ENCODE measurements at regions not wholly inside any gene's neighbourhood (a gene's known extent, or its start where the extent isn't known, plus 50 kb on each side); places are given as distances from the start of the nearest gene placed in this dataset.

DNA sequence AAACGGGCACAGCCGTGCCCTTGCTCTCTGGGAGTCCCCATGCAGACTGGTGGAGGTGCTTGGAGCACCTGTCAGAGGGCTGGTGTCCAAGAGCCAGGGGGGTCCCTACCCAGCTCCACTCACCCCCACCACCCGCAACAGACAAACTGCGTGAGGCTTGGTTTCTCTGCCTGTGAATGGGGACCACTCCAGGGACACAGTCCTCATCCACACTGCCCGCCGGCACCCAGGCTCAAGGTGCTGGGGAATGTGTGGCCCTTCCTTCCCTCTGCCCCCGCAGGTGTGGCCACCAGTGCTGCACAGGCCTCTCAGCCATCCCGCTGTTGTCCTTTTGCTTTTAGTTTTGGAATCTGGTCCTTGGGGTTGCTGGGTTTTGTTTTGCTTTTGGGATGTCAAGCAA, 136.5 kb upstream of the ZNF236 start:
- Histone ChIP-seq H3K27ac (ENCODE audit: low read length) (no peak overlapping the region), H3K4me1 (ENCODE audit: control insufficient read depth, insufficient read depth, low read length) (peaks cover 11% of the 10 kb centered on the region), H3K27me3 (ENCODE audit: control insufficient read depth, insufficient read depth, low read length) (peaks cover 24% of the 10 kb centered on the region), H3K4me3 (ENCODE audit: low read depth in 2 of 2, low read length in 2 of 2) (no peak overlapping the region), H3K36me3 (ENCODE audit: control insufficient read depth, insufficient read depth, low read length) (no peaks in the 10 kb centered on the region), H3K9me3 (ENCODE audit: control insufficient read depth, insufficient read depth, low read depth, low read length) (no peaks in the 10 kb centered on the region)
- DNase-seq (ENCODE audit: low read depth, low spot score) (no peak), ATAC-seq (no peak)
- POLR2A ChIA-PET, result no interaction called here
- in situ Hi-C loops (cut with HindIII; ENCODE audit: low pct_unique_long_range_greater_than_20kb, low sequenced_read_pairs) (no loop called here), intact Hi-C loops (cut with micrococcal nuclease; ENCODE audit: unreplicated experiment) (loop anchor here (1.0 to 10.0 kb wide), 2 partner anchors 191 to 287 kb away; partner anchors contain the start of gene ZNF516)
- BruUV-seq (replicated peaks), result no TSS peak
- CTCF ChIA-PET, result no interaction called here
- TF ChIP-seq POLR2AphosphoS5 (IDR thresholded peaks at IDR 0.05; ENCODE audit: low read depth, low read length) (no peak), SIN3A (IDR thresholded peaks at IDR 0.05; ENCODE audit: borderline replicate concordance, insufficient read depth, low read depth, low read length) (no peak), TCF7L2 (IDR thresholded peaks at IDR 0.05; ENCODE audit: low read depth, low read length) (no peak)
- TF ChIP-seq, protein P1, sequence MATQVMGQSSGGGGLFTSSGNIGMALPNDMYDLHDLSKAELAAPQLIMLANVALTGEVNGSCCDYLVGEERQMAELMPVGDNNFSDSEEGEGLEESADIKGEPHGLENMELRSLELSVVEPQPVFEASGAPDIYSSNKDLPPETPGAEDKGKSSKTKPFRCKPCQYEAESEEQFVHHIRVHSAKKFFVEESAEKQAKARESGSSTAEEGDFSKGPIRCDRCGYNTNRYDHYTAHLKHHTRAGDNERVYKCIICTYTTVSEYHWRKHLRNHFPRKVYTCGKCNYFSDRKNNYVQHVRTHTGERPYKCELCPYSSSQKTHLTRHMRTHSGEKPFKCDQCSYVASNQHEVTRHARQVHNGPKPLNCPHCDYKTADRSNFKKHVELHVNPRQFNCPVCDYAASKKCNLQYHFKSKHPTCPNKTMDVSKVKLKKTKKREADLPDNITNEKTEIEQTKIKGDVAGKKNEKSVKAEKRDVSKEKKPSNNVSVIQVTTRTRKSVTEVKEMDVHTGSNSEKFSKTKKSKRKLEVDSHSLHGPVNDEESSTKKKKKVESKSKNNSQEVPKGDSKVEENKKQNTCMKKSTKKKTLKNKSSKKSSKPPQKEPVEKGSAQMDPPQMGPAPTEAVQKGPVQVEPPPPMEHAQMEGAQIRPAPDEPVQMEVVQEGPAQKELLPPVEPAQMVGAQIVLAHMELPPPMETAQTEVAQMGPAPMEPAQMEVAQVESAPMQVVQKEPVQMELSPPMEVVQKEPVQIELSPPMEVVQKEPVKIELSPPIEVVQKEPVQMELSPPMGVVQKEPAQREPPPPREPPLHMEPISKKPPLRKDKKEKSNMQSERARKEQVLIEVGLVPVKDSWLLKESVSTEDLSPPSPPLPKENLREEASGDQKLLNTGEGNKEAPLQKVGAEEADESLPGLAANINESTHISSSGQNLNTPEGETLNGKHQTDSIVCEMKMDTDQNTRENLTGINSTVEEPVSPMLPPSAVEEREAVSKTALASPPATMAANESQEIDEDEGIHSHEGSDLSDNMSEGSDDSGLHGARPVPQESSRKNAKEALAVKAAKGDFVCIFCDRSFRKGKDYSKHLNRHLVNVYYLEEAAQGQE (IDR thresholded peaks at IDR 0.05; ENCODE audit: insufficient read depth in 1 of 2, low read depth in 2 of 2, low read length in 1 of 2), result no peak
- TF ChIP-seq, protein P2, sequence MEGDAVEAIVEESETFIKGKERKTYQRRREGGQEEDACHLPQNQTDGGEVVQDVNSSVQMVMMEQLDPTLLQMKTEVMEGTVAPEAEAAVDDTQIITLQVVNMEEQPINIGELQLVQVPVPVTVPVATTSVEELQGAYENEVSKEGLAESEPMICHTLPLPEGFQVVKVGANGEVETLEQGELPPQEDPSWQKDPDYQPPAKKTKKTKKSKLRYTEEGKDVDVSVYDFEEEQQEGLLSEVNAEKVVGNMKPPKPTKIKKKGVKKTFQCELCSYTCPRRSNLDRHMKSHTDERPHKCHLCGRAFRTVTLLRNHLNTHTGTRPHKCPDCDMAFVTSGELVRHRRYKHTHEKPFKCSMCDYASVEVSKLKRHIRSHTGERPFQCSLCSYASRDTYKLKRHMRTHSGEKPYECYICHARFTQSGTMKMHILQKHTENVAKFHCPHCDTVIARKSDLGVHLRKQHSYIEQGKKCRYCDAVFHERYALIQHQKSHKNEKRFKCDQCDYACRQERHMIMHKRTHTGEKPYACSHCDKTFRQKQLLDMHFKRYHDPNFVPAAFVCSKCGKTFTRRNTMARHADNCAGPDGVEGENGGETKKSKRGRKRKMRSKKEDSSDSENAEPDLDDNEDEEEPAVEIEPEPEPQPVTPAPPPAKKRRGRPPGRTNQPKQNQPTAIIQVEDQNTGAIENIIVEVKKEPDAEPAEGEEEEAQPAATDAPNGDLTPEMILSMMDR (IDR thresholded peaks at IDR 0.05), result no peak

DNA sequence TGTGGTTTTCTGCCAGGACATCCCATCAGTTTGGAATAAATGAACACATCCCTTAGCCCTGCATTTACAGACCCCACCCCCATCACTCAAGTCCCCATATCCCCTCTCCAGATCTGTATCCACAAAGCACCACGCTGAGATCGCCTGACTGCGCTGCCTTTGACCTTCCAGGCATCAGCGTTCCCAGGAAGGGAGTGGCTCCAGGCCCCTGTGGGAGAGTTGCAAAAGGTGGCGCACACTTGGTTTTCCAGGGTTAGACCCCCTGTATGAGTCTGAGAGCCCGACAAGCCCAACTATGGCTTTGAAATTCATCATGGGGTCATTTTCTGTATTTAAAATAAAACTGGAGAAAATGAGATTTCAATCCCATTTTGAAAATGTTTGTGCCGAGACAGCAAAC, 137.0 kb upstream of the ZNF236 start:
- DNase-seq (ENCODE audit: low read depth, low spot score), result no peak
- no TSS peak for BruUV-seq (replicated peaks)
- ChIA-PET CTCF (interaction anchor here (0.6 to 0.7 kb wide), 2 partner anchors 10 to 135 kb away, joined by 3 read pairs; no protein-coding TSS in a partner anchor), POLR2A (no interaction called here)
- TF ChIP-seq POLR2AphosphoS5 (IDR thresholded peaks at IDR 0.05; ENCODE audit: low read depth, low read length), result no peak
- TF ChIP-seq TCF7L2 (IDR thresholded peaks at IDR 0.05; ENCODE audit: low read depth, low read length), result no peak
- no peak for TF ChIP-seq SIN3A (IDR thresholded peaks at IDR 0.05; ENCODE audit: borderline replicate concordance, insufficient read depth, low read depth, low read length)
- TF ChIP-seq, protein P2 (IDR thresholded peaks at IDR 0.05), result no peak
- TF ChIP-seq, protein P1 (IDR thresholded peaks at IDR 0.05; ENCODE audit: insufficient read depth in 1 of 2, low read depth in 2 of 2, low read length in 1 of 2), result no peak
- Histone ChIP-seq H3K27ac (ENCODE audit: low read length) (no peak overlapping the region), H3K9me3 (ENCODE audit: control insufficient read depth, insufficient read depth, low read depth, low read length) (no peaks in the 10 kb centered on the region), H3K36me3 (ENCODE audit: control insufficient read depth, insufficient read depth, low read length) (no peaks in the 10 kb centered on the region), H3K4me3 (ENCODE audit: low read depth in 2 of 2, low read length in 2 of 2) (no peak overlapping the region), H3K27me3 (ENCODE audit: control insufficient read depth, insufficient read depth, low read length) (peaks cover 20% of the 10 kb centered on the region), H3K4me1 (ENCODE audit: control insufficient read depth, insufficient read depth, low read length) (peaks cover 11% of the 10 kb centered on the region)
- in situ Hi-C loops (cut with HindIII; ENCODE audit: low pct_unique_long_range_greater_than_20kb, low sequenced_read_pairs) (no loop called here), intact Hi-C loops (cut with micrococcal nuclease; ENCODE audit: unreplicated experiment) (loop anchor here (10.0 kb wide), 1 partner anchor 191 kb away; the partner anchor contains the start of gene ZNF516)
- ATAC-seq, result no peak
